22Rv1 (cell line): ENCODE measurements at regions not wholly inside any gene's neighbourhood (a gene's known extent, or its start where the extent isn't known, plus 50 kb on each side); places are given as distances from the start of the nearest gene placed in this dataset.

ENCODE experiments used
- CTCF ChIP-seq: fragments of 450-650 bp; IDR thresholded peaks from 2 replicates; pipeline ENCODE4 v1.5.1; 2017; ENCODE audit warnings: mild to moderate bottlenecking
- ZFX ChIP-seq: fragments of 450-650 bp; IDR thresholded peaks from 2 replicates; pipeline ENCODE4 v1.6.1; 2017; ENCODE audit warnings: antibody characterized with exemption, borderline replicate concordance

- TF ChIP-seq CTCF, result no peak
- no peak for TF ChIP-seq ZFX
These were observed 123.5 kb downstream of the SLC24A2 start for GRCh38 chr9:19665146-19665863.
